Hepatocyte (in vitro differentiated cells): ENCODE measurements at regions not wholly inside any gene's neighbourhood (a gene's known extent, or its start where the extent isn't known, plus 50 kb on each side); places are given as distances from the start of the nearest gene placed in this dataset.

Experiments
- DNase-seq: peaks from one replicate; pipeline ENCODE4 v3.0.0-alpha.2; 2016; ENCODE audit warnings: low spot score
- H2AFZ ChIP-seq: fragments of 200-600 bp; sonication (generic); 2 replicates; pipeline ENCODE4 v1.6.0; 2016; ENCODE audit warnings: antibody characterized with exemption, mild to moderate bottlenecking
- H3K27ac ChIP-seq: fragments of 200-600 bp; sonication (generic); 2 replicates; pipeline ENCODE4 v1.5.1; 2016; ENCODE audit warnings: mild to moderate bottlenecking
- H3K27me3 ChIP-seq: fragments of 200-600 bp; sonication (generic); 2 replicates; pipeline ENCODE4 v1.6.1; 2016
- H3K36me3 ChIP-seq: fragments of 200-600 bp; sonication (generic); replicated peaks from 2 replicates; pipeline ENCODE4 v1.5.1; 2016; ENCODE audit warnings: low read depth; ENCODE audit not compliant: insufficient read depth
- H3K4me1 ChIP-seq: fragments of 200-600 bp; sonication (generic); 2 replicates; pipeline ENCODE4 v1.5.1; 2016; ENCODE audit warnings: mild to moderate bottlenecking, moderate library complexity; ENCODE audit not compliant: insufficient read depth
- H3K4me2 ChIP-seq: fragments of 200-600 bp; sonication (generic); 2 replicates; pipeline ENCODE4 v1.6.0; 2016
- H3K4me3 ChIP-seq: fragments of 200-600 bp; sonication (generic); 2 replicates; pipeline ENCODE4 v1.5.1; 2016; ENCODE audit warnings: mild to moderate bottlenecking
- H3K79me2 ChIP-seq: fragments of 200-600 bp; sonication (generic); 2 replicates; pipeline ENCODE4 v1.6.0; 2017; ENCODE audit warnings: mild to moderate bottlenecking
- H3K9me2 ChIP-seq: fragments of 200-600 bp; sonication (generic); replicated peaks from 2 replicates; pipeline ENCODE4 v1.6.0; 2017; ENCODE audit warnings: mild to moderate bottlenecking; ENCODE audit not compliant: insufficient read depth
- H3K9me3 ChIP-seq: fragments of 200-600 bp; sonication (generic); 2 replicates; pipeline ENCODE4 v1.5.1; 2016; ENCODE audit warnings: low read depth, mild to moderate bottlenecking
- H4K20me1 ChIP-seq: fragments of 200-600 bp; sonication (generic); 2 replicates; pipeline ENCODE4 v1.6.0; 2016; ENCODE audit warnings: mild to moderate bottlenecking; ENCODE audit not compliant: insufficient read depth, poor library complexity, severe bottlenecking
- EZH2 ChIP-seq: fragments of 200-600 bp; sonication (generic); IDR thresholded peaks from 2 replicates; pipeline ENCODE4 v1.6.1; 2016; ENCODE audit warnings: antibody characterized with exemption, mild to moderate bottlenecking, borderline replicate concordance
- EZH2phosphoT487 ChIP-seq: fragments of 200-600 bp; sonication (generic); IDR thresholded peaks from one replicate; pipeline ENCODE4 v1.6.1; 2018; ENCODE audit warnings: antibody characterized with exemption, mild to moderate bottlenecking, low read depth, moderate library complexity; ENCODE audit not compliant: unreplicated experiment, severe bottlenecking
- WGBS: methylation state at CpG from one replicate; pipeline ENCODE4 v1.1.6; 2016; ENCODE audit warnings: low lambda C conversion rate; ENCODE audit errors: missing lambda C conversion rate; 5-methylcytosine and 5-hydroxymethylcytosine counted together
- TF ChIP-seq, protein P1 (sequence below): fragments of 200-600 bp; sonication (generic); IDR thresholded peaks from 2 replicates; pipeline ENCODE4 v1.5.1; 2016; ENCODE audit warnings: antibody characterized with exemption, mild to moderate bottlenecking; ENCODE audit not compliant: poor library complexity

GRCh38 chr16:86069736-86070298 lies 170.9 kb downstream of the IRF8 start:
- no peaks in the 10 kb centered on the region for H3K79me2 ChIP-seq
- H3K4me2 ChIP-seq: no peak overlapping the region
- H3K27ac ChIP-seq: no peak overlapping the region
- 93% methylated on average over 21 of the region's 21 CpGs for WGBS
- no peak for DNase-seq
- no peak overlapping the region for H3K4me3 ChIP-seq
- H3K4me1 ChIP-seq: no peaks in the 10 kb centered on the region
- H3K9me3 ChIP-seq: no peaks in the 10 kb centered on the region
- no peaks in the 10 kb centered on the region for H4K20me1 ChIP-seq
- TF ChIP-seq, protein P1, sequence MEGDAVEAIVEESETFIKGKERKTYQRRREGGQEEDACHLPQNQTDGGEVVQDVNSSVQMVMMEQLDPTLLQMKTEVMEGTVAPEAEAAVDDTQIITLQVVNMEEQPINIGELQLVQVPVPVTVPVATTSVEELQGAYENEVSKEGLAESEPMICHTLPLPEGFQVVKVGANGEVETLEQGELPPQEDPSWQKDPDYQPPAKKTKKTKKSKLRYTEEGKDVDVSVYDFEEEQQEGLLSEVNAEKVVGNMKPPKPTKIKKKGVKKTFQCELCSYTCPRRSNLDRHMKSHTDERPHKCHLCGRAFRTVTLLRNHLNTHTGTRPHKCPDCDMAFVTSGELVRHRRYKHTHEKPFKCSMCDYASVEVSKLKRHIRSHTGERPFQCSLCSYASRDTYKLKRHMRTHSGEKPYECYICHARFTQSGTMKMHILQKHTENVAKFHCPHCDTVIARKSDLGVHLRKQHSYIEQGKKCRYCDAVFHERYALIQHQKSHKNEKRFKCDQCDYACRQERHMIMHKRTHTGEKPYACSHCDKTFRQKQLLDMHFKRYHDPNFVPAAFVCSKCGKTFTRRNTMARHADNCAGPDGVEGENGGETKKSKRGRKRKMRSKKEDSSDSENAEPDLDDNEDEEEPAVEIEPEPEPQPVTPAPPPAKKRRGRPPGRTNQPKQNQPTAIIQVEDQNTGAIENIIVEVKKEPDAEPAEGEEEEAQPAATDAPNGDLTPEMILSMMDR: no peak
- no peak for TF ChIP-seq EZH2
- no peak for TF ChIP-seq EZH2phosphoT487
- H2AFZ ChIP-seq: no peak overlapping the region
- H3K27me3 ChIP-seq: no peaks in the 10 kb centered on the region
- H3K9me2 ChIP-seq: no peaks in the 10 kb centered on the region
- H3K36me3 ChIP-seq: no peaks in the 10 kb centered on the region

DNA sequence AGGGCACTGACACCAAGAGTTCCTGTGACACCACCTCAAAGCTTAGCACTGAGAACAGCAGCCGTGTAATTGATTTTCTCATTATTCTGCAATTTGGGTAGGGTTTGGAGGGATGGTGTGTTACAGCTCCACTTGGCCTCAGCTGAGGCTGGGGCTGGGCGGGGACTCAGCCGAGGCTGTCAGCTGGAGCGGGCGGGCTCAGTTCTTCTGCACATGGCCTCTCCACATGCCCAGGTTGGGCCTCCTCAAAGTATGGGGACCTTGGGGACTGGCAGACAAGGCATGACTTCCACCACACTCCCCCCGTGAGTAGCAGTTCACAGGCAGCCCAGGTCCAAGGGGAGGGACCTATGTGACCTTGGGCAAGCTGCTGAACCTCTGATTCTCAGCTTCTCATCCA lies 171.5 kb downstream of the IRF8 start:
- TF ChIP-seq EZH2phosphoT487 (no peak), EZH2 (no peak)
- TF ChIP-seq, protein P1: no peak
- no peak for DNase-seq
- Histone ChIP-seq H3K36me3 (no peaks in the 10 kb centered on the region), H2AFZ (no peak overlapping the region), H4K20me1 (no peaks in the 10 kb centered on the region), H3K27me3 (no peaks in the 10 kb centered on the region), H3K4me1 (peaks cover 3% of the 10 kb centered on the region), H3K4me3 (no peak overlapping the region), H3K9me3 (no peaks in the 10 kb centered on the region), H3K79me2 (no peaks in the 10 kb centered on the region), H3K27ac (no peak overlapping the region), H3K4me2 (no peak overlapping the region), H3K9me2 (no peaks in the 10 kb centered on the region)
- 74% methylated on average over 6 of the region's 6 CpGs for WGBS

DNA sequence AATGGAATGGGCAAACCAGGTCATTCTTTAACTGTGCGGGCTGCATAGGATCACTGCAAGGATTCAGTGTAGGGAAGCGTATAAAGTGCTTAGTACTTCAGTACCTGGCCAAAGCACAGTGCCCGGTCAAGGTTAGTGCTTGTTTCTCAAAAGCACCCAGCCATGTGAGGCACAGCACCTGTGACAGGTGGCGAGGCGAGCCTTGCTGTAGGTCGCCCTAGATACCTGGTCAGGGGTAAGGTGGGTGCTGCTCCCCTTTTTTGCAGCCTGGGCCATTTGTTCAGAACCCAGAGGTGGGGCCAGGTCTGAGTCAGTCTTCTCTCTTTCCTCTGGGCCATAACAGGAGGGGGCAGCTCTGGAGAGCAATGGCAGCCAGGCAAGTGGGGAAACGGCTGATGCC lies 172.0 kb downstream of the IRF8 start:
- no peaks in the 10 kb centered on the region for H3K27me3 ChIP-seq
- H4K20me1 ChIP-seq: no peaks in the 10 kb centered on the region
- H3K9me3 ChIP-seq: no peaks in the 10 kb centered on the region
- no peak for DNase-seq
- no peaks in the 10 kb centered on the region for H3K9me2 ChIP-seq
- no peaks in the 10 kb centered on the region for H3K36me3 ChIP-seq
- WGBS: 90% methylated on average over 7 of the region's 7 CpGs
- TF ChIP-seq, protein P1: no peak
- no peak for TF ChIP-seq EZH2phosphoT487
- no peak for TF ChIP-seq EZH2
- no peak overlapping the region for H3K27ac ChIP-seq
- no peak overlapping the region for H3K4me3 ChIP-seq
- H3K4me1 ChIP-seq: peaks cover 4% of the 10 kb centered on the region
- no peaks in the 10 kb centered on the region for H3K79me2 ChIP-seq
- no peak overlapping the region for H3K4me2 ChIP-seq
- no peak overlapping the region for H2AFZ ChIP-seq
